GM18507 (cell line): ENCODE measurements at regions not wholly inside any gene's neighbourhood (a gene's known extent, or its start where the extent isn't known, plus 50 kb on each side); places are given as distances from the start of the nearest gene placed in this dataset.

Experiments
- DNase-seq: peaks from one replicate; pipeline ENCODE4 v3.0.0; 2011; ENCODE audit warnings: low read depth; ENCODE audit not compliant: insufficient read length; ENCODE audit errors: extremely low spot score
- FAIRE-seq: peaks from 2 replicates; lab custom pipeline; 2011; peaks lifted over from hg19 to GRCh38; lab: Jason Lieb, UNC

DNA sequence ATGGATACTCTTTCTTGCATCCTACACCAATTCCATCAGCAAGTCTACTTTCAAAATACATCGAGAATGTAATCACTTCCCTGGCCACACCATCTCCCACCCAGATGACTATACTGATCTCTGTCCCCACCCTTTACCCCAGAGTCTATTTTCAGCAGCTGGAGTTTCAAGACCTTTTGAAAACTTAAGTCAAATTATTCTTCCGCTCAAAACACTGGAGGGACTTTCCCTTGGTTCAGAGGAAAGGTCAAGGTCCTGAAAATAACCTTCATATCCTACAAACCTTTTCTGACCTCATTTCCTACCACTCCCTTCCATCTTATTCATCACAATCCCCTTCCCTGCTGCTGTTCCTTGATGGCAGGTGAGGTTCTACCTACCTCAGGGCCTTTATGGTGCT is 58.8 kb upstream of the LYPD6 start:
- no peak for DNase-seq
- peak; percentile 81 for FAIRE-seq

DNA sequence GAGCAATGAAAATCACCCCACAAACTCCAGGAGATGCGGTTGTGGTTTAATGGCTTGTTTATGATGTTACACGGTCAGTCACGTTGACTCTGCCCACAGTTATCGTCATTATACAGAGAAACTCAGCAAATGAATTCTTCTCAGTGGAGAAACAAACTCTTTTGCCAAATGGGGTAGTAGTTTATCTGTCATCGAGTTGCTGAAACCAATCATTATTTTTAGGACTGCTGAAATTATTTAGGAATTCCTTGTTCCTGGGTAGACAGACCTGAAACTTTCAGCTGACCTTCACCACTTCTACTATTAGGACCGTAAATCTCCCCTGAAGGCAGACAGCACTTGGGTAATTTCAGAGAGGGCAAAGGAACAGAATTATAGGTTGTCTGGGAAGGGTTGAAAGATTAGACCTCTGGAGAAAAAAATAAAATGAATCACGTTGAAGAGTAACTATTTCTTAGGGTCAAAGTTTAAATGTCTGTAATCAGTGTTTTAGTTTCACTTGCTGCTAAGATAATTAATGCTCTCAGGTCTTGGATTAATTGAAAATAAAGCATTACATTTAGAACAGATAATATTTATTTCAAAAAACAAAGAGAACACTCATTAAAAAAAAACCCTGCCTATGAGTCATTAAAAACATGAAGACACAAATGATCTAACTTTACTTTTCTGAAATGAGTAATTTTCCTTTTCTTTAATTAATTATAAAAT is 52.1 kb upstream of the LYPD6 start:
- FAIRE-seq (no peak), DNase-seq (no peak)

DNA sequence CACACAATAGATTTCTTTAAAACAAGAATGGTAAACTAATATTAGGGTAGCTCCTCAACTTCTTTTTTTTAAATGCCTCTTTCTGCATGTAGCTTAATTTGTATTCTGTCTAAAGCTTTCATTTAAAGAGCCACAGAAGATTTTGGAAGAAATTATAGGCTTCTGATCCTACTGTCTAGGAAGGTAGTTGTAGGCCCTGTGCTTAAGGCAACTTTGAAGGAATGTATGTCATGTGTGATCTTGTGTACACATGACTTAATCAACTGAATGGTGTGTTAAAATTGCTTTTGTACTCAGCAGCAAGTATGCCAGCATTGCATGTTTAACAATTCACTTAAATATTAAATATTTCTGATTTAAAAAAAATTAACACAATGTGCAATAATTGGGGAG is 51.5 kb upstream of the LYPD6 start:
- no peak for DNase-seq

More for the DNA sequence above, 51.5 kb upstream of the LYPD6 start:
- FAIRE-seq = no peak
